KMS-11 (cell line): ENCODE measurements at regions not wholly inside any gene's neighbourhood (a gene's known extent, or its start where the extent isn't known, plus 50 kb on each side); places are given as distances from the start of the nearest gene placed in this dataset.

Experiments
- H2AFZ ChIP-seq: fragments of 200-600 bp; sonication (generic); 2 replicates; pipeline ENCODE4 v1.6.1; 2016; ENCODE audit warnings: antibody characterized with exemption, mixed run types, low read depth
- H3K27ac ChIP-seq: fragments of 200-600 bp; sonication (generic); 2 replicates; pipeline ENCODE4 v1.6.1; 2016; ENCODE audit warnings: mild to moderate bottlenecking, mixed run types
- H3K27me3 ChIP-seq: fragments of 200-600 bp; sonication (generic); 2 replicates; pipeline ENCODE4 v1.6.1; 2017; ENCODE audit warnings: mild to moderate bottlenecking, low read depth, mixed run types, moderate library complexity; ENCODE audit not compliant: insufficient read depth
- H3K36me3 ChIP-seq: fragments of 200-600 bp; sonication (generic); 2 replicates; pipeline ENCODE4 v1.6.1; 2017; ENCODE audit warnings: mild to moderate bottlenecking, mixed run types; ENCODE audit not compliant: insufficient read depth
- H3K4me1 ChIP-seq: fragments of 200-600 bp; sonication (generic); 2 replicates; pipeline ENCODE4 v1.6.1; 2016; ENCODE audit warnings: mild to moderate bottlenecking, low read depth, mixed run types; ENCODE audit not compliant: poor library complexity, severe bottlenecking
- H3K4me2 ChIP-seq: fragments of 200-600 bp; sonication (generic); 2 replicates; pipeline ENCODE4 v1.7.0; 2016; ENCODE audit warnings: mild to moderate bottlenecking, mixed run types
- H3K4me3 ChIP-seq: fragments of 200-600 bp; sonication (generic); IDR thresholded peaks from 2 replicates; pipeline ENCODE4 v1.6.1; 2017; ENCODE audit warnings: low read depth, low read length, mixed read lengths; ENCODE audit not compliant: insufficient read depth
- H3K79me2 ChIP-seq: fragments of 200-600 bp; sonication (generic); 2 replicates; pipeline ENCODE4 v1.6.1; 2016; ENCODE audit warnings: low read depth, mixed run types; ENCODE audit not compliant: insufficient read depth
- H3K9ac ChIP-seq: fragments of 200-600 bp; sonication (generic); 2 replicates; pipeline ENCODE4 v1.6.1; 2016; ENCODE audit warnings: mild to moderate bottlenecking, mixed run types
- H4K20me1 ChIP-seq: fragments of 200-600 bp; sonication (generic); 2 replicates; pipeline ENCODE4 v1.6.1; 2016; ENCODE audit warnings: mild to moderate bottlenecking, mixed run types; ENCODE audit not compliant: insufficient read depth
- CTCF ChIP-seq: fragments of 200-600 bp; sonication (generic); conservative IDR thresholded peaks from 2 replicates; pipeline ENCODE4 v1.6.1; 2017; ENCODE audit warnings: low read depth, mild to moderate bottlenecking, antibody characterized with exemption, low read length, moderate library complexity, mixed read lengths

GRCh38 chr2:22375096-22375495, 1009.9 kb upstream of the KLHL29 start:
- Histone ChIP-seq H4K20me1 (no peaks in the 10 kb centered on the region), H3K4me2 (no peak overlapping the region), H3K79me2 (no peaks in the 10 kb centered on the region), H3K36me3 (no peaks in the 10 kb centered on the region), H3K4me1 (no peaks in the 10 kb centered on the region), H3K27me3 (no peaks in the 10 kb centered on the region), H2AFZ (no peak overlapping the region), H3K27ac (no peak overlapping the region), H3K9ac (no peak overlapping the region), H3K4me3 (no peak overlapping the region)
- TF ChIP-seq CTCF = no peak

- Histone ChIP-seq H3K36me3 (no peaks in the 10 kb centered on the region), H4K20me1 (no peaks in the 10 kb centered on the region), H3K4me2 (no peak overlapping the region), H3K4me1 (no peaks in the 10 kb centered on the region), H3K9ac (no peak overlapping the region), H3K27me3 (no peaks in the 10 kb centered on the region), H3K79me2 (no peaks in the 10 kb centered on the region), H3K4me3 (no peak overlapping the region), H3K27ac (no peak overlapping the region), H2AFZ (no peak overlapping the region)
- no peak for TF ChIP-seq CTCF
Measured at GRCh38 chr2:22377268-22377667, 1007.7 kb upstream of the KLHL29 start.

- H3K4me3 ChIP-seq = no peak overlapping the region
- no peak for TF ChIP-seq CTCF
- no peaks in the 10 kb centered on the region for H3K79me2 ChIP-seq
- H3K9ac ChIP-seq = no peak overlapping the region
- no peaks in the 10 kb centered on the region for H3K36me3 ChIP-seq
- H3K27me3 ChIP-seq = no peaks in the 10 kb centered on the region
- no peak overlapping the region for H3K27ac ChIP-seq
- H2AFZ ChIP-seq = no peak overlapping the region
- no peak overlapping the region for H3K4me2 ChIP-seq
- no peaks in the 10 kb centered on the region for H3K4me1 ChIP-seq
- H4K20me1 ChIP-seq = no peaks in the 10 kb centered on the region
Measured at GRCh38 chr2:22382479-22383169, 1002.4 kb upstream of the KLHL29 start.

- no peak overlapping the region for H2AFZ ChIP-seq
- no peak overlapping the region for H3K4me2 ChIP-seq
- H3K9ac ChIP-seq = no peak overlapping the region
- TF ChIP-seq CTCF = no peak
- no peaks in the 10 kb centered on the region for H3K79me2 ChIP-seq
- no peaks in the 10 kb centered on the region for H3K27me3 ChIP-seq
- no peak overlapping the region for H3K27ac ChIP-seq
- no peaks in the 10 kb centered on the region for H3K4me1 ChIP-seq
- H4K20me1 ChIP-seq = no peaks in the 10 kb centered on the region
- no peaks in the 10 kb centered on the region for H3K36me3 ChIP-seq
- no peak overlapping the region for H3K4me3 ChIP-seq
Measured at GRCh38 chr2:22397847-22398246, 987.1 kb upstream of the KLHL29 start.
